H1 (cell line): ENCODE measurements at regions not wholly inside any gene's neighbourhood (a gene's known extent, or its start where the extent isn't known, plus 50 kb on each side); places are given as distances from the start of the nearest gene placed in this dataset.

Experiments
- CTCF ChIA-PET: fragments of 300-600 bp; sonication (Branson Sonifier 250); formaldehyde crosslinking; loops from one replicate; lab custom pipeline; 2021; ENCODE audit not compliant: partially characterized antibody; lab: Charles Lee
- POLR2A ChIA-PET: fragments of 300-600 bp; sonication (Branson Sonifier 250); formaldehyde crosslinking; loops from one replicate; lab custom pipeline; 2021; ENCODE audit warnings: inconsistent platforms; ENCODE audit not compliant: partially characterized antibody; lab: Charles Lee
- DNase-seq, 2 experiments: peaks; one replicate each; pipeline versions ENCODE4 v3.0.0 to v3.0.0-alpha.2; 2010 to 2022; ENCODE audit warnings: low spot score in 2 of 2, low read depth in 1 of 2, mixed read lengths in 1 of 2
- FAIRE-seq: peaks from 2 replicates; lab custom pipeline; 2011; peaks lifted over from hg19 to GRCh38; lab: Jason Lieb, UNC
- H2AFZ ChIP-seq: 2 replicates; pipeline ENCODE4 v1.8.1; 2012; ENCODE audit warnings: low read length, inconsistent platforms
- H2AK5ac ChIP-seq: 2 replicates; pipeline ENCODE4 v1.6.1; 2013; ENCODE audit warnings: low read depth, low read length
- H2BK120ac ChIP-seq: replicated peaks from 2 replicates; pipeline ENCODE3; 2013; ENCODE audit warnings: low read depth, low read length, inconsistent platforms
- H2BK12ac ChIP-seq: 2 replicates; pipeline ENCODE4 v1.6.1; 2013; ENCODE audit warnings: low read depth, low read length
- H2BK15ac ChIP-seq: 2 replicates; pipeline ENCODE4 v1.6.1; 2013; ENCODE audit warnings: low read length
- H2BK20ac ChIP-seq: 2 replicates; pipeline ENCODE4 v1.6.1; 2013; ENCODE audit warnings: low read length
- H2BK5ac ChIP-seq: 2 replicates; pipeline ENCODE4 v1.6.1; 2013; ENCODE audit warnings: low read depth, low read length
- H3K14ac ChIP-seq: 2 replicates; pipeline ENCODE4 v1.6.1; 2013; ENCODE audit warnings: inconsistent platforms; ENCODE audit not compliant: insufficient read length
- H3K18ac ChIP-seq: 2 replicates; pipeline ENCODE4 v1.6.1; 2013; ENCODE audit warnings: low read length; ENCODE audit errors: extremely low read depth
- H3K23ac ChIP-seq: 2 replicates; pipeline ENCODE4 v1.6.1; 2013; ENCODE audit warnings: inconsistent platforms; ENCODE audit not compliant: insufficient read length
- H3K23me2 ChIP-seq: 2 replicates; pipeline ENCODE4 v1.6.1; 2013; ENCODE audit warnings: low read depth, low read length
- H3K27ac ChIP-seq: 2 replicates; pipeline ENCODE4 v1.6.1; 2011; ENCODE audit warnings: low read depth, low read length, inconsistent platforms
- H3K27me3 ChIP-seq, 4 experiments: replicated peaks in 1 of 4; 1 replicate in 1 of 4; 2 replicates in 3 of 4; pipeline versions ENCODE4 v1.6.1 to v1.8.1; 2011 to 2013; ENCODE audit warnings: low read length in 3 of 4, mild to moderate bottlenecking in 3 of 4, inconsistent platforms in 2 of 4, mixed read lengths in 2 of 4, moderate library complexity in 1 of 4; ENCODE audit not compliant: control insufficient read depth in 3 of 4, insufficient read depth in 3 of 4; ENCODE audit errors: extremely low read depth in 1 of 4
- H3K36me3 ChIP-seq, 4 experiments: 2 replicates each; pipeline versions ENCODE4 v1.6.1 to v1.8.1; 2011 to 2013; ENCODE audit warnings: mild to moderate bottlenecking in 4 of 4, low read length in 3 of 4, moderate library complexity in 2 of 4, control low read depth in 1 of 4, inconsistent platforms in 1 of 4; ENCODE audit not compliant: insufficient read depth in 4 of 4, control insufficient read depth in 2 of 4
- H3K4ac ChIP-seq: replicated peaks from 2 replicates; pipeline ENCODE3; 2013; ENCODE audit warnings: low read length, low read depth, mixed read lengths, inconsistent platforms; ENCODE audit not compliant: insufficient read length
- H3K4me1 ChIP-seq, 4 experiments: replicated peaks in 1 of 4; 1 replicate in 1 of 4; 2 replicates in 3 of 4; pipeline versions ENCODE4 v1.6.1 to v1.8.1; 2011 to 2013; ENCODE audit warnings: low read length in 3 of 4, inconsistent platforms in 2 of 4, mixed read lengths in 1 of 4; ENCODE audit not compliant: insufficient read depth in 4 of 4, control insufficient read depth in 3 of 4
- H3K4me2 ChIP-seq, 2 experiments: 2 replicates each; pipeline versions ENCODE4 v1.6.1 to v1.8.1; 2011 to 2013; ENCODE audit warnings: low read depth in 2 of 2, low read length in 2 of 2, control low read depth in 1 of 2, inconsistent platforms in 1 of 2, mild to moderate bottlenecking in 1 of 2; ENCODE audit not compliant: insufficient read depth in 1 of 2
- H3K4me3 ChIP-seq, 4 experiments: fragments of 200-600, 300-600 bp in 1 of 4; sonication (generic), shearing (Covaris generic), sonication (Bioruptor Twin) in 1 of 4; 2 replicates each; pipeline versions ENCODE4 v1.5.1 to v1.8.1; 2011 to 2016; ENCODE audit warnings: low read length in 4 of 4, low read depth in 3 of 4, control low read depth in 2 of 4, inconsistent platforms in 2 of 4, mild to moderate bottlenecking in 2 of 4, mixed read lengths in 1 of 4, moderate library complexity in 1 of 4; ENCODE audit not compliant: insufficient read depth in 2 of 4; ENCODE audit errors: extremely low read depth in 1 of 4
- H3K56ac ChIP-seq: replicated peaks from 2 replicates; pipeline ENCODE3; 2013; ENCODE audit warnings: low read depth, mild to moderate bottlenecking, mixed read lengths, low read length, inconsistent platforms; ENCODE audit not compliant: insufficient read length
- H3K79me1 ChIP-seq: 2 replicates; pipeline ENCODE4 v1.6.1; 2013; ENCODE audit warnings: low read depth, low read length, control low read depth
- H3K79me2 ChIP-seq, 2 experiments: 2 replicates each; pipeline versions ENCODE4 v1.6.1 to v1.8.1; 2012 to 2013; ENCODE audit warnings: low read length in 2 of 2, mild to moderate bottlenecking in 2 of 2, inconsistent platforms in 1 of 2; ENCODE audit not compliant: insufficient read depth in 2 of 2, control insufficient read depth in 1 of 2
- H3K9ac ChIP-seq, 4 experiments: replicated peaks in 1 of 4; 1 replicate in 1 of 4; 2 replicates in 3 of 4; pipeline versions ENCODE4 v1.6.1 to v1.8.1; 2011 to 2013; ENCODE audit warnings: low read depth in 3 of 4, low read length in 3 of 4, control low read depth in 2 of 4, mild to moderate bottlenecking in 2 of 4, moderate library complexity in 2 of 4, inconsistent platforms in 1 of 4; ENCODE audit errors: extremely low read depth in 1 of 4
- H3K9me3 ChIP-seq, 2 experiments: 2 replicates each; pipeline versions ENCODE4 v1.6.1 to v1.8.1; 2012 to 2013; ENCODE audit warnings: mild to moderate bottlenecking in 2 of 2, moderate library complexity in 2 of 2, control low read depth in 1 of 2, inconsistent platforms in 1 of 2, low read depth in 1 of 2, low read length in 1 of 2, mixed read lengths in 1 of 2; ENCODE audit not compliant: insufficient read depth in 2 of 2
- H4K20me1 ChIP-seq, 2 experiments: replicated peaks in 1 of 2; 2 replicates each; pipeline versions ENCODE3 to v1.8.1; 2011 to 2013; ENCODE audit warnings: inconsistent platforms in 2 of 2, low read length in 2 of 2, mild to moderate bottlenecking in 1 of 2; ENCODE audit not compliant: insufficient read depth in 2 of 2, control insufficient read depth in 1 of 2
- H4K5ac ChIP-seq: 2 replicates; pipeline ENCODE4 v1.6.1; 2013; ENCODE audit warnings: low read length, low read depth, mixed read lengths, inconsistent platforms; ENCODE audit not compliant: insufficient read length
- H4K8ac ChIP-seq: 2 replicates; pipeline ENCODE4 v1.8.0; 2013; ENCODE audit warnings: mild to moderate bottlenecking, moderate library complexity, low read length, inconsistent platforms; ENCODE audit not compliant: insufficient read depth; ENCODE audit errors: extremely low read depth
- H4K91ac ChIP-seq: replicated peaks from 2 replicates; pipeline ENCODE3; 2013; ENCODE audit warnings: low read length, mixed read lengths, inconsistent platforms; ENCODE audit not compliant: insufficient read length
- CHD1 ChIP-seq: IDR thresholded peaks from 2 replicates; pipeline ENCODE4 v1.6.1; 2012; ENCODE audit warnings: low read depth, low read length, improper control_type of control experiment
- CREB1 ChIP-seq: IDR thresholded peaks from 2 replicates; pipeline ENCODE4 v1.6.1; 2012; ENCODE audit warnings: inconsistent platforms
- SIRT6 ChIP-seq: IDR thresholded peaks from one replicate; pipeline ENCODE4 v1.7.1; 2012; ENCODE audit warnings: low read length, inconsistent platforms
- TEAD4 ChIP-seq: IDR thresholded peaks from 2 replicates; pipeline ENCODE4 v1.6.1; 2012; ENCODE audit warnings: low read depth, low read length, inconsistent platforms, mixed read lengths
- WGBS, 2 experiments: shearing (Covaris generic) in 1 of 2; methylation state at CpG; one replicate each; pipeline versions ENCODE4 v1.1.6 to v1.1.7; 2013 to 2015; ENCODE audit warnings: low lambda C conversion rate in 2 of 2, mixed read lengths in 2 of 2, inconsistent platforms in 1 of 2, low coverage in 1 of 2, missing lambda C conversion rate in 1 of 2; ENCODE audit not compliant: insufficient replicate concordance in 2 of 2, insufficient coverage in 1 of 2, insufficient read length in 1 of 2; ENCODE audit errors: extremely low coverage in 1 of 2, missing lambda C conversion rate in 1 of 2; 5-methylcytosine and 5-hydroxymethylcytosine counted together

DNA sequence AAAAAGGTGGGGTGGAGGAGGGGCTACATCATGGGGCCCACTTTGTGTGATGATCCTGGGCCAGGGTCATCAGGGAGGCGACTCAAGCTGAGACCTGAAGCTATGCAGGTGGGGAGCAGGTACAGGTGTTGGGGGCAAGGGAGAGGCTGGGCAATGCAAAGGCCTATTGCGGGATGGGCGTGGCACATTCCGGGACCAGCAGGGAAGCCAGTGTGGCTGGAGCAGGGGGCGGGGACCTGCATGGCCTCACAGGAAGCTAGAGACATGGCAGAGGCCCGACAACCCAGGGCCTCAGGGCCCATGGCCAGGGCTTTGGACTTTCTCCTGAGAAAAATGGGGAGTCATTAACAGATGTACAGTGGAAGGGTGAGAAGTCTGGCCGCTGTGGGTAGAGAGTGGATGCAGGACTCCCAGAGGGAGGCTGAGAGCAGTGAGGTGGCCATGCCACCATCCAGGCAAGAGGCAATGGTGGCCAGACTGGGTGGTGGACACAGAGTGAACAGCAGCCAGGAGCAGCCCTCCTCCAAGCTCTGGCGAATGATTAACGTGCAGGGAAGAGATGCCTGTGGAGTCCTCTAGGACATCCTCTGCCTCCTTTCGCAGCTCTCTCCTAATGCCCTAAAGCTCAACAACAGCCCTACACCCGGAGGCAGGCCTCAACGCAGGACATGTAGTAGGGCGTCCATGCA lies 122.6 kb upstream of the ATP2B2 start:
- no peak overlapping the region for H3K4me3 ChIP-seq
- peaks cover 0 to 10% (median 3%) of the 10 kb centered on the region in 4 experiments; a peak in 4 of 7 replicates for H3K4me1 ChIP-seq
- no peak overlapping the region for H3K23ac ChIP-seq
- WGBS, 2 experiments = 74% methylated on average over 13 of the region's 13 CpGs; no CpG with 5 or more reads in 1 of the 2 experiments
- H3K79me2 ChIP-seq = no peaks in the 10 kb centered on the region
- H2BK120ac ChIP-seq = no peak overlapping the region
- peak overlapping the region; percentile 63 for H3K4ac ChIP-seq
- no peak overlapping the region; the same call in 1 of the 2 replicates for H2AK5ac ChIP-seq
- H4K91ac ChIP-seq = peak overlapping the region; percentile 79
- no peaks in the 10 kb centered on the region for H3K36me3 ChIP-seq
- no peak overlapping the region for H3K14ac ChIP-seq
- CTCF ChIA-PET = interaction anchor here (0.6 to 1.7 kb wide), 7 partner anchors 16 to 404 kb away, joined by 3 to 5 read pairs (median 3); no protein-coding TSS in a partner anchor
- H2BK20ac ChIP-seq = peak overlapping the region; percentile 62
- H3K27me3 ChIP-seq = no peaks in the 10 kb centered on the region; a peak in 1 of 7 replicates
- 0 out of 2 replicates have a peak overlapping the region, but pooled peaks have one; percentile 75 for H2BK15ac ChIP-seq
- POLR2A ChIA-PET = no interaction called here
- peak overlapping the region; percentile 53; the same call in 1 of the 2 replicates for H4K8ac ChIP-seq
- no peak for FAIRE-seq
- TF ChIP-seq SIRT6 (no peak), TEAD4 (peak; percentile 94), CHD1 (no peak), CREB1 (peak; percentile 35; the same call in 1 of the 2 replicates)
- no peak overlapping the region for H3K9ac ChIP-seq
- no peaks in the 10 kb centered on the region for H4K20me1 ChIP-seq
- peak overlapping the region in 1 of 2 experiments; percentile 19; a peak in 1 of 4 replicates for H3K4me2 ChIP-seq
- peak; percentile 21 to 56 for DNase-seq
- peak overlapping the region; percentile 81; the same call in 1 of the 2 replicates for H2BK12ac ChIP-seq
- 0 out of 2 replicates have a peak overlapping the region, but pooled peaks have one; percentile 42 for H2AFZ ChIP-seq
- H3K23me2 ChIP-seq = peaks cover 3% of the 10 kb centered on the region; the same call in 1 of the 2 replicates
- peak overlapping the region; percentile 79; the same call in 1 of the 2 replicates for H2BK5ac ChIP-seq
- H3K79me1 ChIP-seq = no peaks in the 10 kb centered on the region
- no peaks in the 10 kb centered on the region for H3K9me3 ChIP-seq
- no peak overlapping the region for H3K56ac ChIP-seq
- peak overlapping the region; percentile 93 for H3K18ac ChIP-seq
- H4K5ac ChIP-seq = no peak overlapping the region
- H3K27ac ChIP-seq = no peak overlapping the region
